Ishikawa (cell line): ENCODE measurements at regions not wholly inside any gene's neighbourhood (a gene's known extent, or its start where the extent isn't known, plus 50 kb on each side); places are given as distances from the start of the nearest gene placed in this dataset.

ENCODE experiments used
- CEBPB ChIP-seq: IDR thresholded peaks from 2 replicates; pipeline ENCODE4 v1.6.1; 2012
- CREB1 ChIP-seq: IDR thresholded peaks from 2 replicates; pipeline ENCODE4 v1.6.1; 2012; ENCODE audit warnings: low read depth
- EGR1 ChIP-seq: IDR thresholded peaks from 2 replicates; pipeline ENCODE4 v1.6.1; 2012
- EP300 ChIP-seq: IDR thresholded peaks from 2 replicates; pipeline ENCODE4 v1.6.1; 2012; ENCODE audit warnings: borderline replicate concordance
- FOXM1 ChIP-seq: IDR thresholded peaks from 2 replicates; pipeline ENCODE4 v1.6.1; 2012; ENCODE audit warnings: low read depth, borderline replicate concordance
- MAX ChIP-seq: IDR thresholded peaks from 2 replicates; pipeline ENCODE4 v1.6.1; 2012
- NFIC ChIP-seq: IDR thresholded peaks from 2 replicates; pipeline ENCODE4 v1.6.1; 2012
- RAD21 ChIP-seq: IDR thresholded peaks from 2 replicates; pipeline ENCODE4 v1.6.1; 2012; ENCODE audit warnings: low read depth
- REST ChIP-seq: IDR thresholded peaks from 2 replicates; pipeline ENCODE4 v1.6.1; 2012; ENCODE audit warnings: low read depth, mild to moderate bottlenecking
- TAF1 ChIP-seq: IDR thresholded peaks from 2 replicates; pipeline ENCODE4 v1.6.1; 2012; ENCODE audit warnings: low read depth, mild to moderate bottlenecking
- TCF12 ChIP-seq: IDR thresholded peaks from 2 replicates; pipeline ENCODE4 v1.6.1; 2012; ENCODE audit warnings: low read depth
- TEAD4 ChIP-seq: IDR thresholded peaks from 2 replicates; pipeline ENCODE4 v1.6.1; 2012
- USF1 ChIP-seq: IDR thresholded peaks from 2 replicates; pipeline ENCODE4 v1.6.1; 2012
- YY1 ChIP-seq: IDR thresholded peaks from 2 replicates; pipeline ENCODE4 v1.6.1; 2012; ENCODE audit warnings: low read depth
- ZBTB7A ChIP-seq: IDR thresholded peaks from 2 replicates; pipeline ENCODE4 v1.6.1; 2012; ENCODE audit warnings: low read depth

DNA sequence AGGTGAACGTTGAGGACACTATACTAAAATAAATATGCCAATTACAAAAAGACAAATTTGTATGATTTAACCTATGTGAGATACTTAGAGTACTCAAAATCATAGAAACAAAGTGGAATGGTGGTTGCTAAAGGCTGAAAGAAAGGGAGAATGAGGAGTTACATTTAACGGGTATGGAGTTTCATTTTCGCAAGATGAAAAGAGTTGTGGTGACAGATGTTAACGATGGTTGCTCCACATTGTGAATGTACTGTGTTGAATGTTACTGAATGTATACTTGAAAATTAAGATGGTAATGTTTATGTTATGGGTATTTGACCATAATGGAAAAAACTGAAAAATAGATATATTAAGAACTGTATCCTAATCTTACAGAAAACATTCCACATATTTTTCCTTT, 51.3 kb upstream of the MOCS2 start:
- no peak for TF ChIP-seq ZBTB7A
- TF ChIP-seq CEBPB: no peak
- TF ChIP-seq RAD21: no peak
- TF ChIP-seq NFIC: no peak
- no peak for TF ChIP-seq EGR1
- TF ChIP-seq TEAD4: no peak
- TF ChIP-seq YY1: no peak
- TF ChIP-seq REST: no peak
- no peak for TF ChIP-seq MAX
- no peak for TF ChIP-seq EP300
- no peak for TF ChIP-seq TCF12
- no peak for TF ChIP-seq FOXM1
- no peak for TF ChIP-seq USF1

DNA sequence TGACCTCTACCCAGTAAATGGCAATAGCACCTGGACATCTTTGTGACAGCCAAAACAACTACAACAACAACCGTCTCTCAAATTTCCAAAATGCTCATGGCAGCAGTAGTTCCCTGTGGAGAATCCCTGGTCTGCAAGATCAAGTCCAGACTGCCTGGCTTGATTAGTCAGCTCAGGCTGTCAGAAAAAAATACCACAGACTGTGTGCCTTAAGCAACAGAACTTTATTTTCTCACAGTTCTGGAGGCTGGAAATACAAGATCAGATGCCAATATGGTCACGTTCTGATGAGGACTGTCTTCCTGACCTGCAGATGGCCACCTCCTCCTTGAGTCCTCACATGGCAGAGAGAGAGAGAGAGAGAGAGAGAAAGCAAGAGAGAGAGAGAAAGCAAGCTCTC, 52.3 kb upstream of the MOCS2 start:
- TF ChIP-seq TEAD4 (no peak), CEBPB (no peak)

GRCh38 chr5:53164478-53165165, 55.1 kb upstream of the MOCS2 start:
- TF ChIP-seq ZBTB7A (no peak), REST (no peak), CEBPB (no peak), TCF12 (no peak), NFIC (no peak)

GRCh38 chr5:53165431-53166182, 56.0 kb upstream of the MOCS2 start:
- TF ChIP-seq NFIC (no peak), FOXM1 (no peak), USF1 (no peak), CREB1 (no peak), CEBPB (no peak), MAX (no peak), ZBTB7A (no peak), REST (no peak), EGR1 (no peak), TAF1 (no peak), EP300 (no peak), YY1 (no peak), TEAD4 (no peak), RAD21 (no peak), TCF12 (no peak)

GRCh38 chr5:53166183-53166495, 56.6 kb upstream of the MOCS2 start:
- no peak for TF ChIP-seq EGR1
- TF ChIP-seq FOXM1: no peak
- TF ChIP-seq USF1: no peak
- no peak for TF ChIP-seq REST
- TF ChIP-seq ZBTB7A: no peak
- no peak for TF ChIP-seq EP300
- no peak for TF ChIP-seq TCF12
- no peak for TF ChIP-seq TAF1
